Activated naive CD4-positive, alpha-beta T cell treated with Interleukin-2 at 50 U/mL for 16 hours (primary cell): ENCODE measurements at regions not wholly inside any gene's neighbourhood (a gene's known extent, or its start where the extent isn't known, plus 50 kb on each side); places are given as distances from the start of the nearest gene placed in this dataset.

Experiments
- DNase-seq: peaks from one replicate; pipeline ENCODE4 v3.0.0-alpha.2; 2020

- DNase-seq: peak; percentile 14
These were observed 57.6 kb upstream of the ANTXRL start for GRCh38 chr10:46229144-46229563.

GRCh38 chr10:46230615-46231014 is 56.2 kb upstream of the ANTXRL start:
- DNase-seq: no peak

- peak; percentile 1 for DNase-seq
These were observed 55.7 kb upstream of the ANTXRL start for GRCh38 chr10:46231087-46231486.

GRCh38 chr10:46232084-46232483 is 54.7 kb upstream of the ANTXRL start:
- DNase-seq: peak; percentile 1

GRCh38 chr10:46232666-46233065 is 54.1 kb upstream of the ANTXRL start:
- DNase-seq: peak; percentile 1

GRCh38 chr10:46233181-46233580 is 53.6 kb upstream of the ANTXRL start:
- peak; percentile 1 for DNase-seq

- DNase-seq: peak; percentile 0
These were observed 52.8 kb upstream of the ANTXRL start for GRCh38 chr10:46234026-46234425.

GRCh38 chr10:46234431-46235060 is 52.3 kb upstream of the ANTXRL start:
- DNase-seq: peak; percentile 1

- peak; percentile 1 for DNase-seq
These were observed 50.9 kb upstream of the ANTXRL start for GRCh38 chr10:46235705-46236545.

GRCh38 chr10:46236546-46236887 is 50.3 kb upstream of the ANTXRL start:
- DNase-seq: no peak

GRCh38 chr10:46236941-46237681 is 49.7 kb upstream of the ANTXRL start:
- DNase-seq: peak; percentile 1
